ENCODE measurements at regions not wholly inside any gene's neighbourhood (a gene's known extent, or its start where the extent isn't known, plus 50 kb on each side); places are given as distances from the start of the nearest gene placed in this dataset.
A peak's percentile ranks its signal among the peaks of the same experiment; 100 is the strongest.

- no peak for DNase-seq
These were observed 357.7 kb upstream of the TSHZ3 start for GRCh38 chr19:31706691-31707620.

GRCh38 chr19:31708520-31708919, 359.3 kb upstream of the TSHZ3 start:
- DNase-seq: no peak

- no peak for DNase-seq
These were observed 360.2 kb upstream of the TSHZ3 start for GRCh38 chr19:31709476-31709875.

- DNase-seq: peak in 1 of 3 donors; percentile 14
These were observed 366.2 kb upstream of the TSHZ3 start for GRCh38 chr19:31715249-31715945.

GRCh38 chr19:31716826-31717225, 367.6 kb upstream of the TSHZ3 start:
- no peak for DNase-seq

- no peak for DNase-seq
These were observed 368.2 kb upstream of the TSHZ3 start for GRCh38 chr19:31717269-31717923.

- DNase-seq: peak in 1 of 3 donors; percentile 32
These were observed 368.8 kb upstream of the TSHZ3 start for GRCh38 chr19:31718032-31718431.

GRCh38 chr19:31718898-31719297, 369.7 kb upstream of the TSHZ3 start:
- no peak for DNase-seq

GRCh38 chr19:31723101-31723500, 373.9 kb upstream of the TSHZ3 start:
- peak in 1 of 3 donors; percentile 9 for DNase-seq

- DNase-seq: no peak
These were observed 375.8 kb upstream of the TSHZ3 start for GRCh38 chr19:31725051-31725450.

GRCh38 chr19:31727536-31727935, 378.3 kb upstream of the TSHZ3 start:
- DNase-seq: no peak

- no peak for DNase-seq
These were observed 381.0 kb upstream of the TSHZ3 start for GRCh38 chr19:31730270-31730669.

GRCh38 chr19:31733591-31733990, 384.4 kb upstream of the TSHZ3 start:
- DNase-seq: no peak

- DNase-seq: no peak
These were observed 393.0 kb upstream of the TSHZ3 start for GRCh38 chr19:31742249-31742648.

GRCh38 chr19:31745731-31746130, 396.5 kb upstream of the TSHZ3 start:
- no peak for DNase-seq

GRCh38 chr19:31749231-31749630, 400.0 kb upstream of the TSHZ3 start:
- DNase-seq: no peak

- no peak for DNase-seq
These were observed 410.1 kb upstream of the TSHZ3 start for GRCh38 chr19:31759359-31759758.

- DNase-seq: no peak
These were observed 412.2 kb upstream of the TSHZ3 start for GRCh38 chr19:31761281-31761913.

- DNase-seq: no peak
These were observed 421.0 kb upstream of the TSHZ3 start for GRCh38 chr19:31770223-31770622.

- DNase-seq: no peak
These were observed 423.7 kb upstream of the TSHZ3 start for GRCh38 chr19:31772915-31773314.

- DNase-seq: no peak
These were observed 432.3 kb upstream of the TSHZ3 start for GRCh38 chr19:31781542-31781941.

GRCh38 chr19:31783592-31783991, 434.4 kb upstream of the TSHZ3 start:
- no peak for DNase-seq

Data from muscle of back (tissue), 3 donors.